Brain microvascular endothelial cell (primary cell): ENCODE measurements at regions not wholly inside any gene's neighbourhood (a gene's known extent, or its start where the extent isn't known, plus 50 kb on each side); places are given as distances from the start of the nearest gene placed in this dataset.

Source experiments
- DNase-seq: peaks from one replicate; pipeline ENCODE4 v3.0.0-alpha.2; 2020
- H3K27ac ChIP-seq: fragments of 250-450 bp; sonication (Bioruptor Pico); 2 replicates; pipeline ENCODE4 v1.5.1; 2020; ENCODE audit warnings: mild to moderate bottlenecking, moderate library complexity
- H3K27me3 ChIP-seq: fragments of 250-450 bp; sonication (Bioruptor Pico); replicated peaks from 2 replicates; pipeline ENCODE4 v1.5.1; 2020; ENCODE audit warnings: mild to moderate bottlenecking
- H3K36me3 ChIP-seq: fragments of 250-450 bp; sonication (Bioruptor Pico); replicated peaks from 2 replicates; pipeline ENCODE4 v1.5.1; 2020; ENCODE audit warnings: mild to moderate bottlenecking
- H3K4me3 ChIP-seq: 2 replicates; pipeline ENCODE4 v1.5.1; 2011; ENCODE audit warnings: low read depth, mild to moderate bottlenecking, control low read depth, low read length, moderate library complexity
- CTCF ChIP-seq: IDR thresholded peaks from 2 replicates; pipeline ENCODE4 v1.5.1; 2011; ENCODE audit warnings: low read depth, mild to moderate bottlenecking, moderate library complexity, low read length, control low read depth, inconsistent platforms; ENCODE audit errors: missing control alignments
- in situ Hi-C: cut with HindIII; loops from 2 replicates; pipeline ENCODE4 v1.10.0; 2017; ENCODE audit warnings: low sequenced_read_pairs, low pct_ligation_motif_present

GRCh38 chr2:240348522-240348921, 86.9 kb upstream of the GPC1 start:
- H3K4me3 ChIP-seq, result no peak overlapping the region
- H3K27me3 ChIP-seq, result no peaks in the 10 kb centered on the region
- DNase-seq, result no peak
- no peak for TF ChIP-seq CTCF
- no peak overlapping the region for H3K27ac ChIP-seq
- H3K36me3 ChIP-seq, result no peaks in the 10 kb centered on the region
- in situ Hi-C loops, result no loop called here

- TF ChIP-seq CTCF, result no peak
- in situ Hi-C loops, result no loop called here
- Histone ChIP-seq H3K36me3 (no peaks in the 10 kb centered on the region), H3K4me3 (no peak overlapping the region), H3K27me3 (no peaks in the 10 kb centered on the region), H3K27ac (no peak overlapping the region)
- no peak for DNase-seq
These were observed 86.1 kb upstream of the GPC1 start for GRCh38 chr2:240349133-240350005.

- DNase-seq, result no peak
- H3K36me3 ChIP-seq, result no peaks in the 10 kb centered on the region
- no peaks in the 10 kb centered on the region for H3K27me3 ChIP-seq
- no peak overlapping the region for H3K27ac ChIP-seq
- no peak overlapping the region for H3K4me3 ChIP-seq
- in situ Hi-C loops, result no loop called here
- TF ChIP-seq CTCF, result no peak
These were observed 85.5 kb upstream of the GPC1 start for GRCh38 chr2:240350006-240350355.

GRCh38 chr2:240350696-240351087, 84.8 kb upstream of the GPC1 start:
- Histone ChIP-seq H3K4me3 (no peak overlapping the region), H3K36me3 (no peaks in the 10 kb centered on the region), H3K27ac (no peak overlapping the region), H3K27me3 (no peaks in the 10 kb centered on the region)
- DNase-seq, result no peak
- in situ Hi-C loops, result no loop called here
- TF ChIP-seq CTCF, result no peak

- H3K4me3 ChIP-seq, result no peak overlapping the region
- no peak overlapping the region for H3K27ac ChIP-seq
- no peak for DNase-seq
- in situ Hi-C loops, result no loop called here
- no peak for TF ChIP-seq CTCF
- H3K36me3 ChIP-seq, result no peaks in the 10 kb centered on the region
- H3K27me3 ChIP-seq, result no peaks in the 10 kb centered on the region
These were observed 84.2 kb upstream of the GPC1 start for GRCh38 chr2:240351088-240351741.
